CD4-positive, alpha-beta T cell treated with Interleukin-4 for 4 hours (primary cell): ENCODE measurements at regions not wholly inside any gene's neighbourhood (a gene's known extent, or its start where the extent isn't known, plus 50 kb on each side); places are given as distances from the start of the nearest gene placed in this dataset.

Experiments used
- DNase-seq: peaks from one replicate; pipeline ENCODE4 v3.0.0-alpha.2; 2020

- no peak for DNase-seq
Measured at GRCh38 chr7:33821970-33822369, 83.4 kb upstream of the BMPER start.

GRCh38 chr7:33823913-33824312 lies 81.4 kb upstream of the BMPER start:
- no peak for DNase-seq

- no peak for DNase-seq
Measured at GRCh38 chr7:33824911-33825459, 80.4 kb upstream of the BMPER start.

- DNase-seq = no peak
Measured at GRCh38 chr7:33825644-33826043, 79.7 kb upstream of the BMPER start.

GRCh38 chr7:33829536-33829935 lies 75.8 kb upstream of the BMPER start:
- DNase-seq = no peak

GRCh38 chr7:33831389-33832141 lies 73.8 kb upstream of the BMPER start:
- DNase-seq = no peak

- no peak for DNase-seq
Measured at GRCh38 chr7:33832271-33832721, 73.0 kb upstream of the BMPER start.

GRCh38 chr7:33836797-33837355 lies 68.5 kb upstream of the BMPER start:
- DNase-seq = no peak

- no peak for DNase-seq
Measured at GRCh38 chr7:33837356-33837851, 67.9 kb upstream of the BMPER start.

GRCh38 chr7:33841031-33841430 lies 64.3 kb upstream of the BMPER start:
- no peak for DNase-seq

GRCh38 chr7:33841705-33842129 lies 63.6 kb upstream of the BMPER start:
- DNase-seq = no peak

GRCh38 chr7:33842150-33842549 lies 63.2 kb upstream of the BMPER start:
- DNase-seq = no peak

- DNase-seq = no peak
Measured at GRCh38 chr7:33845991-33846509, 59.3 kb upstream of the BMPER start.

- DNase-seq = no peak
Measured at GRCh38 chr7:33849004-33849403, 56.3 kb upstream of the BMPER start.

- DNase-seq = no peak
Measured at GRCh38 chr7:33849971-33850559, 55.3 kb upstream of the BMPER start.

GRCh38 chr7:33850768-33851167 lies 54.6 kb upstream of the BMPER start:
- no peak for DNase-seq

GRCh38 chr7:33852838-33853237 lies 52.5 kb upstream of the BMPER start:
- no peak for DNase-seq

- DNase-seq = no peak
Measured at GRCh38 chr7:33853361-33854062, 51.8 kb upstream of the BMPER start.

- DNase-seq = no peak
Measured at GRCh38 chr7:33854178-33854577, 51.2 kb upstream of the BMPER start.

- no peak for DNase-seq
Measured at GRCh38 chr7:33854801-33855350, 50.5 kb upstream of the BMPER start.
